MCF 10A (cell line): ENCODE measurements at regions not wholly inside any gene's neighbourhood (a gene's known extent, or its start where the extent isn't known, plus 50 kb on each side); places are given as distances from the start of the nearest gene placed in this dataset.

Source experiments
- BruUV-seq: library from RNA; stranded (reverse); fragments of 400-500 nt; replicated peaks from 2 replicates; lab custom pipeline; 2021; lab: Mats Ljungman, UMichigan
- CTCF ChIA-PET: fragments of 300-600 bp; sonication (Branson Sonifier 250); formaldehyde crosslinking; extraction: SDS; loops from one replicate; lab custom pipeline; 2021; ENCODE audit warnings: antibody characterized with exemption, inconsistent platforms; lab: Yijun Ruan, JAX
- POLR2A ChIA-PET: fragments of 300-600, 350-650 bp; sonication (Branson Sonifier 250); formaldehyde crosslinking; extraction: SDS; loops from one replicate; lab custom pipeline; 2020; ENCODE audit warnings: antibody characterized with exemption, inconsistent platforms; lab: Yijun Ruan, JAX
- DNase-seq: peaks from one replicate; pipeline ENCODE4 v3.0.0-alpha.2; 2018; ENCODE audit not compliant: unreplicated experiment
- H3K27ac Mint-ChIP-seq: one replicate; pipeline ENCODE4 v1.8.0; 2022; ENCODE audit warnings: mild to moderate bottlenecking, low read depth, mixed read lengths; ENCODE audit not compliant: unreplicated experiment
- H3K27me3 Mint-ChIP-seq: one replicate; pipeline ENCODE4 v1.8.0; 2022; ENCODE audit warnings: mixed read lengths; ENCODE audit not compliant: insufficient read depth, unreplicated experiment
- H3K36me3 Mint-ChIP-seq: one replicate; pipeline ENCODE4 v1.8.0; 2022; ENCODE audit warnings: mild to moderate bottlenecking, moderate library complexity, mixed read lengths; ENCODE audit not compliant: insufficient read depth, unreplicated experiment
- H3K4me1 Mint-ChIP-seq: one replicate; pipeline ENCODE4 v1.8.0; 2022; ENCODE audit warnings: mixed read lengths; ENCODE audit not compliant: insufficient read depth, unreplicated experiment
- H3K4me3 Mint-ChIP-seq: one replicate; pipeline ENCODE4 v1.8.0; 2022; ENCODE audit warnings: mild to moderate bottlenecking, moderate library complexity, mixed read lengths; ENCODE audit not compliant: unreplicated experiment
- H3K9me3 Mint-ChIP-seq: one replicate; pipeline ENCODE4 v1.8.0; 2022; ENCODE audit warnings: mixed read lengths; ENCODE audit not compliant: unreplicated experiment
- CTCF ChIP-seq: fragments of 200-600 bp; IDR thresholded peaks from one replicate; pipeline ENCODE4 v1.8.0; 2022; ENCODE audit warnings: antibody characterized with exemption, mild to moderate bottlenecking; ENCODE audit not compliant: unreplicated experiment
- intact Hi-C: fragments of 100-400 bp; cut with micrococcal nuclease; formaldehyde crosslinking; loops from 2 replicates; pipeline ENCODE4 v1.14.1; 2022

GRCh38 chr6:22082218-22082617 is 214.6 kb downstream of the PRL start:
- POLR2A ChIA-PET, result interaction anchor here (0.5 to 0.7 kb wide), 2 partner anchors 209 to 269 kb away, joined by 3 read pairs; no protein-coding TSS in a partner anchor
- no TSS peak for BruUV-seq

GRCh38 chr6:22083119-22083518 is 213.7 kb downstream of the PRL start:
- peaks cover 7% of the 10 kb centered on the region for H3K9me3 Mint-ChIP-seq
- ChIA-PET POLR2A (no interaction called here), CTCF (interaction anchor here (0.6 kb wide), 1 partner anchor 818 kb away, joined by 3 read pairs; no protein-coding TSS in a partner anchor)
- peaks cover 4% of the 10 kb centered on the region for H3K4me1 Mint-ChIP-seq
- TF ChIP-seq CTCF, result no peak
- DNase-seq, result no peak
- no peaks in the 10 kb centered on the region for H3K27me3 Mint-ChIP-seq
- no TSS peak for BruUV-seq
- H3K4me3 Mint-ChIP-seq, result no peak overlapping the region
- H3K27ac Mint-ChIP-seq, result no peak overlapping the region
- intact Hi-C loops, result no loop called here
- H3K36me3 Mint-ChIP-seq, result no peaks in the 10 kb centered on the region

More at GRCh38 chr6:22082218-22082617, 214.6 kb downstream of the PRL start:
- no peak overlapping the region for H3K4me3 Mint-ChIP-seq
- H3K4me1 Mint-ChIP-seq, result peaks cover 4% of the 10 kb centered on the region
- no peaks in the 10 kb centered on the region for H3K36me3 Mint-ChIP-seq
- intact Hi-C loops, result no loop called here
- H3K27me3 Mint-ChIP-seq, result no peaks in the 10 kb centered on the region
- TF ChIP-seq CTCF, result no peak
- CTCF ChIA-PET, result no interaction called here
- no peak for DNase-seq
- no peak overlapping the region for H3K27ac Mint-ChIP-seq
- H3K9me3 Mint-ChIP-seq, result peaks cover 7% of the 10 kb centered on the region

GRCh38 chr6:22087960-22088706 is 208.7 kb downstream of the PRL start:
- ChIA-PET POLR2A (no interaction called here), CTCF (no interaction called here)
- no peaks in the 10 kb centered on the region for H3K4me1 Mint-ChIP-seq
- H3K4me3 Mint-ChIP-seq, result no peak overlapping the region
- H3K27me3 Mint-ChIP-seq, result no peaks in the 10 kb centered on the region
- H3K9me3 Mint-ChIP-seq, result peaks cover 7% of the 10 kb centered on the region
- TF ChIP-seq CTCF, result no peak
- intact Hi-C loops, result no loop called here
- DNase-seq, result no peak
- no peaks in the 10 kb centered on the region for H3K36me3 Mint-ChIP-seq
- BruUV-seq, result no TSS peak
- no peak overlapping the region for H3K27ac Mint-ChIP-seq

GRCh38 chr6:22091424-22091948 is 205.3 kb downstream of the PRL start:
- POLR2A ChIA-PET, result no interaction called here
- BruUV-seq, result no TSS peak
- CTCF ChIA-PET, result no interaction called here
- Mint-ChIP-seq H3K27ac (no peak overlapping the region), H3K4me3 (no peak overlapping the region), H3K4me1 (no peaks in the 10 kb centered on the region), H3K36me3 (no peaks in the 10 kb centered on the region), H3K9me3 (no peaks in the 10 kb centered on the region), H3K27me3 (no peaks in the 10 kb centered on the region)
- no peak for DNase-seq
- no peak for TF ChIP-seq CTCF
- intact Hi-C loops, result no loop called here
